A549 (cell line): ENCODE measurements at regions not wholly inside any gene's neighbourhood (a gene's known extent, or its start where the extent isn't known, plus 50 kb on each side); places are given as distances from the start of the nearest gene placed in this dataset.
"Not testable (repeated sequence)": the region's sequence is repeated elsewhere in the genome, so short reads cannot be mapped to it uniquely, and the experiment has no call there.

ENCODE experiments used
- CHD2 ChIP-seq: fragments of 150-350 bp; IDR thresholded peaks from 2 replicates; pipeline ENCODE4 v1.6.1; 2014; ENCODE audit warnings: low read length; ENCODE audit not compliant: partially characterized antibody
- MAFK ChIP-seq: fragments of 450-650 bp; IDR thresholded peaks from 2 replicates; pipeline ENCODE4 v1.6.1; 2014; ENCODE audit not compliant: partially characterized antibody
- TF ChIP-seq, protein P1 (sequence below): fragments of >200 bp; sonication (Bioruptor Twin); formaldehyde crosslinking; IDR thresholded peaks from 3 replicates; pipeline ENCODE4 v1.5.1; 2016

GRCh38 chr7:65638918-65639317 is 234.0 kb upstream of the VKORC1L1 start:
- TF ChIP-seq MAFK, CHD2: not testable (repeated sequence)
- TF ChIP-seq, protein P1, sequence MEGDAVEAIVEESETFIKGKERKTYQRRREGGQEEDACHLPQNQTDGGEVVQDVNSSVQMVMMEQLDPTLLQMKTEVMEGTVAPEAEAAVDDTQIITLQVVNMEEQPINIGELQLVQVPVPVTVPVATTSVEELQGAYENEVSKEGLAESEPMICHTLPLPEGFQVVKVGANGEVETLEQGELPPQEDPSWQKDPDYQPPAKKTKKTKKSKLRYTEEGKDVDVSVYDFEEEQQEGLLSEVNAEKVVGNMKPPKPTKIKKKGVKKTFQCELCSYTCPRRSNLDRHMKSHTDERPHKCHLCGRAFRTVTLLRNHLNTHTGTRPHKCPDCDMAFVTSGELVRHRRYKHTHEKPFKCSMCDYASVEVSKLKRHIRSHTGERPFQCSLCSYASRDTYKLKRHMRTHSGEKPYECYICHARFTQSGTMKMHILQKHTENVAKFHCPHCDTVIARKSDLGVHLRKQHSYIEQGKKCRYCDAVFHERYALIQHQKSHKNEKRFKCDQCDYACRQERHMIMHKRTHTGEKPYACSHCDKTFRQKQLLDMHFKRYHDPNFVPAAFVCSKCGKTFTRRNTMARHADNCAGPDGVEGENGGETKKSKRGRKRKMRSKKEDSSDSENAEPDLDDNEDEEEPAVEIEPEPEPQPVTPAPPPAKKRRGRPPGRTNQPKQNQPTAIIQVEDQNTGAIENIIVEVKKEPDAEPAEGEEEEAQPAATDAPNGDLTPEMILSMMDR = not testable (repeated sequence)
